Neural cell (in vitro differentiated cells): ENCODE measurements at regions not wholly inside any gene's neighbourhood (a gene's known extent, or its start where the extent isn't known, plus 50 kb on each side); places are given as distances from the start of the nearest gene placed in this dataset.

Experiments
- EP300 ChIP-seq: fragments of 450-650 bp; conservative IDR thresholded peaks from 2 replicates; pipeline ENCODE4 v1.6.1; 2014; ENCODE audit warnings: antibody characterized with exemption, mild to moderate bottlenecking, moderate library complexity; ENCODE audit not compliant: poor library complexity, severe bottlenecking
- EZH2 ChIP-seq: fragments of 200-600, 300-800 bp; shearing (Covaris generic), sonication (generic); IDR thresholded peaks from 2 replicates; pipeline ENCODE4 v1.6.1; 2014; ENCODE audit warnings: antibody characterized with exemption, low read length, borderline replicate concordance, mild to moderate bottlenecking; ENCODE audit not compliant: insufficient read depth, poor library complexity, severe bottlenecking
- MXI1 ChIP-seq: fragments of 450-650 bp; conservative IDR thresholded peaks from 2 replicates; pipeline ENCODE4 v1.6.1; 2014; ENCODE audit warnings: antibody characterized with exemption, mild to moderate bottlenecking; ENCODE audit not compliant: poor library complexity, severe bottlenecking
- POLR2AphosphoS5 ChIP-seq: IDR thresholded peaks from 2 replicates; pipeline ENCODE4 v1.6.1; 2012
- RAD21 ChIP-seq: fragments of 450-650 bp; conservative IDR thresholded peaks from 2 replicates; pipeline ENCODE4 v1.6.1; 2014; ENCODE audit warnings: antibody characterized with exemption, mild to moderate bottlenecking, moderate library complexity
- SMC3 ChIP-seq: fragments of 450-650 bp; conservative IDR thresholded peaks from 2 replicates; pipeline ENCODE4 v1.6.1; 2014; ENCODE audit warnings: antibody characterized with exemption, mild to moderate bottlenecking, moderate library complexity; ENCODE audit not compliant: poor library complexity
- TAF1 ChIP-seq: IDR thresholded peaks from 2 replicates; pipeline ENCODE4 v1.6.1; 2012; ENCODE audit warnings: low read depth
- TF ChIP-seq, protein P1 (sequence below): fragments of 450-650 bp; IDR thresholded peaks from 2 replicates; pipeline ENCODE4 v1.5.1; 2014; ENCODE audit warnings: antibody characterized with exemption, mild to moderate bottlenecking, moderate library complexity; ENCODE audit not compliant: poor library complexity, severe bottlenecking
- TF ChIP-seq, protein P2 (sequence below): IDR thresholded peaks from 2 replicates; pipeline ENCODE4 v1.6.1; 2012; ENCODE audit warnings: borderline replicate concordance

DNA sequence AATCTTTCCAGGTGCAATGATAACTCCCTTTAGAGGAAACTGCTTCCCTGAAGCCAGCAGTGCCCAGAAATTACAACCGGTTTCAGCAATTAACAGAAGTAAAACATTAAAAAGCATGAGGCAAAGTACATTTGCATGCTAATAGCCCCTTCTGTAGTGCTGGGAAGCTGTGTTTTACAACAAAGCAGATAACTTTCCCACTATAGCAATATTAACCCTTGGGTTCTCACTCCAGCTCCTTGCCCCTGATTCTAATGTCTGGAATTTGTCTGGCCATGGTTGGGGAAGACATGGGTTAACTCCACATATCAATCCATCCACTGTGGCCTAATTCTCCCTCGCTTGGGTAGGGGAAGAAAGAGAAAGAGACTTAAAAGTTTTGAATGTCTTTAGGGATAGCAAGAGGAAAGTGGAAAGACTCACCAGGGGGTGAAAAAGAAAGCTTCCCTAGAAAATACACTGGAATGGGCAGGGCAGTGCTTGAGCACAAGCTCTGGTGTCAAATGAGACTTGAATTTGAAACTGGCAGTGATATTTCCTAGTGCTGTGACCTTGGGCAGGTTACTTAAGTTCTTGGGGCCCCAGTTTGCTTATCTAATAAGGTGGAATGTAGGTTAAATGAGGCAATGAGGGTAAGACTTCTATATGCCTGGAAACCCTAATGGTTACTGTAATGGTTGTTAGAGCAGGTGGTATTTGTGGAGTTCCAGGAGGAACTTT is 102.0 kb downstream of the SOX9 start:
- TF ChIP-seq EP300: no peak
- TF ChIP-seq, protein P1, sequence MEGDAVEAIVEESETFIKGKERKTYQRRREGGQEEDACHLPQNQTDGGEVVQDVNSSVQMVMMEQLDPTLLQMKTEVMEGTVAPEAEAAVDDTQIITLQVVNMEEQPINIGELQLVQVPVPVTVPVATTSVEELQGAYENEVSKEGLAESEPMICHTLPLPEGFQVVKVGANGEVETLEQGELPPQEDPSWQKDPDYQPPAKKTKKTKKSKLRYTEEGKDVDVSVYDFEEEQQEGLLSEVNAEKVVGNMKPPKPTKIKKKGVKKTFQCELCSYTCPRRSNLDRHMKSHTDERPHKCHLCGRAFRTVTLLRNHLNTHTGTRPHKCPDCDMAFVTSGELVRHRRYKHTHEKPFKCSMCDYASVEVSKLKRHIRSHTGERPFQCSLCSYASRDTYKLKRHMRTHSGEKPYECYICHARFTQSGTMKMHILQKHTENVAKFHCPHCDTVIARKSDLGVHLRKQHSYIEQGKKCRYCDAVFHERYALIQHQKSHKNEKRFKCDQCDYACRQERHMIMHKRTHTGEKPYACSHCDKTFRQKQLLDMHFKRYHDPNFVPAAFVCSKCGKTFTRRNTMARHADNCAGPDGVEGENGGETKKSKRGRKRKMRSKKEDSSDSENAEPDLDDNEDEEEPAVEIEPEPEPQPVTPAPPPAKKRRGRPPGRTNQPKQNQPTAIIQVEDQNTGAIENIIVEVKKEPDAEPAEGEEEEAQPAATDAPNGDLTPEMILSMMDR: no peak
- TF ChIP-seq SMC3: no peak
- no peak for TF ChIP-seq EZH2
- no peak for TF ChIP-seq POLR2AphosphoS5
- no peak for TF ChIP-seq TAF1
- no peak for TF ChIP-seq MXI1
- no peak for TF ChIP-seq RAD21
- TF ChIP-seq, protein P2, sequence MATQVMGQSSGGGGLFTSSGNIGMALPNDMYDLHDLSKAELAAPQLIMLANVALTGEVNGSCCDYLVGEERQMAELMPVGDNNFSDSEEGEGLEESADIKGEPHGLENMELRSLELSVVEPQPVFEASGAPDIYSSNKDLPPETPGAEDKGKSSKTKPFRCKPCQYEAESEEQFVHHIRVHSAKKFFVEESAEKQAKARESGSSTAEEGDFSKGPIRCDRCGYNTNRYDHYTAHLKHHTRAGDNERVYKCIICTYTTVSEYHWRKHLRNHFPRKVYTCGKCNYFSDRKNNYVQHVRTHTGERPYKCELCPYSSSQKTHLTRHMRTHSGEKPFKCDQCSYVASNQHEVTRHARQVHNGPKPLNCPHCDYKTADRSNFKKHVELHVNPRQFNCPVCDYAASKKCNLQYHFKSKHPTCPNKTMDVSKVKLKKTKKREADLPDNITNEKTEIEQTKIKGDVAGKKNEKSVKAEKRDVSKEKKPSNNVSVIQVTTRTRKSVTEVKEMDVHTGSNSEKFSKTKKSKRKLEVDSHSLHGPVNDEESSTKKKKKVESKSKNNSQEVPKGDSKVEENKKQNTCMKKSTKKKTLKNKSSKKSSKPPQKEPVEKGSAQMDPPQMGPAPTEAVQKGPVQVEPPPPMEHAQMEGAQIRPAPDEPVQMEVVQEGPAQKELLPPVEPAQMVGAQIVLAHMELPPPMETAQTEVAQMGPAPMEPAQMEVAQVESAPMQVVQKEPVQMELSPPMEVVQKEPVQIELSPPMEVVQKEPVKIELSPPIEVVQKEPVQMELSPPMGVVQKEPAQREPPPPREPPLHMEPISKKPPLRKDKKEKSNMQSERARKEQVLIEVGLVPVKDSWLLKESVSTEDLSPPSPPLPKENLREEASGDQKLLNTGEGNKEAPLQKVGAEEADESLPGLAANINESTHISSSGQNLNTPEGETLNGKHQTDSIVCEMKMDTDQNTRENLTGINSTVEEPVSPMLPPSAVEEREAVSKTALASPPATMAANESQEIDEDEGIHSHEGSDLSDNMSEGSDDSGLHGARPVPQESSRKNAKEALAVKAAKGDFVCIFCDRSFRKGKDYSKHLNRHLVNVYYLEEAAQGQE: no peak
